Colonic mucosa (tissue), 4 donors: ENCODE measurements at regions not wholly inside any gene's neighbourhood (a gene's known extent, or its start where the extent isn't known, plus 50 kb on each side); places are given as distances from the start of the nearest gene placed in this dataset.

Experiments
- DNase-seq: peaks from one replicate; pipeline ENCODE4 v3.0.0-alpha.2; 2020
- H3K27ac ChIP-seq: fragments of 200-600 bp; one replicate; pipeline ENCODE4 v1.8.0; 2021
- H3K27me3 ChIP-seq: fragments of 200-600 bp; one replicate; pipeline ENCODE4 v1.8.0; 2021
- H3K36me3 ChIP-seq: fragments of 200-600 bp; one replicate; pipeline ENCODE4 v1.8.0; 2021
- H3K4me1 ChIP-seq: fragments of 200-600 bp; one replicate; pipeline ENCODE4 v1.8.0; 2021; ENCODE audit warnings: mild to moderate bottlenecking
- H3K4me3 ChIP-seq: fragments of 200-600 bp; one replicate; pipeline ENCODE4 v1.8.0; 2021
- H3K9ac ChIP-seq, 2 donors: one replicate each; pipeline ENCODE4 v1.7.0; 2013; ENCODE audit warnings: control low read depth in 2 of 2, low read depth in 2 of 2, low read length in 2 of 2
- H3K9me3 ChIP-seq: fragments of 200-600 bp; one replicate; pipeline ENCODE4 v1.8.0; 2021
- intact Hi-C: fragments of 100-400 bp; cut with DNase I; formaldehyde crosslinking; loops from one replicate; pipeline ENCODE4 v1.14.1; 2022
- TF ChIP-seq, protein P1 (sequence below): fragments of 200-600 bp; IDR thresholded peaks from one replicate; pipeline ENCODE4 v1.8.0; 2022; ENCODE audit warnings: antibody characterized with exemption, mild to moderate bottlenecking
- donor health status: healthy.
- donor health status: DM: no; HTN: no; CAD: no.
- donor health status: DM: no; HTN: no; CAD: no.

DNA sequence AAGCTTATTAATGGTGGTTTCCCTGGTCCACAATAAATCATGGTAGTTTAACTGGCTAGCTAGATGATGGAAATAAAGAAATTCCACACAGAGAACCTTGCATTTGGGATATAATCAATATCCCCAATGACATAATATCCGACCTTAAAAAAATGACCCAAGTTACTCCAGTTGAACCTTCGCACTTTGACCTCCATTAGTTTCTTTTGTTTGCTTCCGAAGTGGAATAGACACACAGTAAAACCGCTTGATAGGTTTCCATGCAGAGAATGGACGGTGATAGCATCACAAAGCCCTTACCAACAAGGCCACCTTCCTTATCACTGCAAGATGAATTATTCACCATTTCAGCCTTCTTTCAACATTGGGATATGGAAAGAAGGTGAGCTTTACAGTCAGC is 1966.1 kb upstream of the CELF4 start:
- no peak overlapping the region for H3K9ac ChIP-seq
- no peak overlapping the region for H3K4me3 ChIP-seq
- H3K9me3 ChIP-seq, result no peaks in the 10 kb centered on the region
- no peaks in the 10 kb centered on the region for H3K36me3 ChIP-seq
- no peak for DNase-seq
- TF ChIP-seq, protein P1, sequence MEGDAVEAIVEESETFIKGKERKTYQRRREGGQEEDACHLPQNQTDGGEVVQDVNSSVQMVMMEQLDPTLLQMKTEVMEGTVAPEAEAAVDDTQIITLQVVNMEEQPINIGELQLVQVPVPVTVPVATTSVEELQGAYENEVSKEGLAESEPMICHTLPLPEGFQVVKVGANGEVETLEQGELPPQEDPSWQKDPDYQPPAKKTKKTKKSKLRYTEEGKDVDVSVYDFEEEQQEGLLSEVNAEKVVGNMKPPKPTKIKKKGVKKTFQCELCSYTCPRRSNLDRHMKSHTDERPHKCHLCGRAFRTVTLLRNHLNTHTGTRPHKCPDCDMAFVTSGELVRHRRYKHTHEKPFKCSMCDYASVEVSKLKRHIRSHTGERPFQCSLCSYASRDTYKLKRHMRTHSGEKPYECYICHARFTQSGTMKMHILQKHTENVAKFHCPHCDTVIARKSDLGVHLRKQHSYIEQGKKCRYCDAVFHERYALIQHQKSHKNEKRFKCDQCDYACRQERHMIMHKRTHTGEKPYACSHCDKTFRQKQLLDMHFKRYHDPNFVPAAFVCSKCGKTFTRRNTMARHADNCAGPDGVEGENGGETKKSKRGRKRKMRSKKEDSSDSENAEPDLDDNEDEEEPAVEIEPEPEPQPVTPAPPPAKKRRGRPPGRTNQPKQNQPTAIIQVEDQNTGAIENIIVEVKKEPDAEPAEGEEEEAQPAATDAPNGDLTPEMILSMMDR, result no peak
- H3K27ac ChIP-seq, result no peak overlapping the region
- H3K27me3 ChIP-seq, result no peaks in the 10 kb centered on the region
- intact Hi-C loops, result no loop called here
- no peaks in the 10 kb centered on the region for H3K4me1 ChIP-seq

DNA sequence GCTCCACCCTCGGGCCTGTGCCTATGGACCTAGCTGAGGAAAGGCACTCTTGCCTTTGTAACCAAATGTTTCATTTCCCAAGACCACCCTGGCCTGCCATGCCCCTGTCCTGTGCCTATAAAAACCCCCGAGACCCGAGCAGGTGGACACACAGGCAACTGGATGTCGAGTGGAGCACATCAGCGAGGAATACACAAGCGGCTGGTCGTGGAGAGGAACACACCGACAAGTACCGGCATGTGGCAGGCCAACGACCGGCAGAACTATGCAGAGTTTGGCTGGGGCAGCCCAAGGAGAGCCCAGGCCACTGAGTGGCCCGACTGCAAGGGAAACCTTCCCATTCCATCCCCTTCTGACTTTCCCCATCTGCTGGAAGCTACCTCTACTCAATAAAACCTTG is 1963.8 kb upstream of the CELF4 start:
- TF ChIP-seq, protein P1, result no peak
- Histone ChIP-seq H3K9ac (no peak overlapping the region), H3K27me3 (no peaks in the 10 kb centered on the region), H3K36me3 (no peaks in the 10 kb centered on the region), H3K4me1 (no peaks in the 10 kb centered on the region), H3K4me3 (no peak overlapping the region), H3K27ac (no peak overlapping the region), H3K9me3 (no peaks in the 10 kb centered on the region)
- DNase-seq, result no peak
- intact Hi-C loops, result no loop called here

DNA sequence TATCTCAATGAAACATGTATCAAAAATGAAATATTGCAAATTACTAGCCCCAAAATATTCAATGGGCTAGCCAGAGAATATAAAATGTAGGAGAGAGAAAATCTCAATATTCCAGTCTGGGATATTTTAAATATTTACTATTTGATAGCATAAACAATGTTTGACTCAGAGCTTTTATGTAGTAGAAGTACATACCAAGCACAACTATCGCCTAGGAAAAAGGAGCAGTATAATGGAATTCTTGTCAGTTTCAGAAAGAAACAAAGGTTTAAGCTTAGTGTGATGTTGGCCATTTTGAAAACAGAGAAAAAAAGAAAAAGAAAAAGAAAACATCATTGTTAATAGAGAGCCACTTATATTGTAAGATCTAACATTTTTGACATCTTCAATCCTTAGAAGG is 1961.9 kb upstream of the CELF4 start:
- no peaks in the 10 kb centered on the region for H3K9me3 ChIP-seq
- H3K27me3 ChIP-seq, result no peaks in the 10 kb centered on the region
- H3K9ac ChIP-seq, result no peak overlapping the region
- H3K36me3 ChIP-seq, result no peaks in the 10 kb centered on the region
- DNase-seq, result no peak
- TF ChIP-seq, protein P1, result no peak
- no peaks in the 10 kb centered on the region for H3K4me1 ChIP-seq
- no peak overlapping the region for H3K27ac ChIP-seq
- intact Hi-C loops, result no loop called here
- H3K4me3 ChIP-seq, result no peak overlapping the region

DNA sequence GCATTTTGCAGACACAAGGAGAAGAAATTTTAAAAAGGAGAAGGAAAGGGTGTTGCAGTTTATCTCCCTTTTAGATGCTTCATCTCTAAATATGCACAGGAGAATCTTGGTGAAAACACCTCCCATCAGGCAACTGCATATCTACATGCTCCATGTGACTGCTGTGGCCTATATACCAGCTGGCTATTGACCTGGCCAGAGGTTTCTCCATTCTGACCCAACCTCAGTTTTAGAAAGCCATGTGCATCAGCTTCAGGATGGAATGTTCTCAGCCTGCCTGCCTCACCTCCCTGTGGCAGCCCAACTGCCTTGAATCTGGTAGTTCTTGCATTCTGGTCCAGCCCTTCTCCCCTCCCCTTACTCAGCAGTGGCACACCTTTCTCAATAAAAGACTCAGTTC is 1958.8 kb upstream of the CELF4 start:
- H3K9me3 ChIP-seq, result no peaks in the 10 kb centered on the region
- no peaks in the 10 kb centered on the region for H3K4me1 ChIP-seq
- H3K27me3 ChIP-seq, result no peaks in the 10 kb centered on the region
- intact Hi-C loops, result no loop called here
- no peak overlapping the region for H3K27ac ChIP-seq
- H3K4me3 ChIP-seq, result no peak overlapping the region
- no peak for DNase-seq
- H3K36me3 ChIP-seq, result no peaks in the 10 kb centered on the region
- H3K9ac ChIP-seq, result no peak overlapping the region
- TF ChIP-seq, protein P1, result no peak

DNA sequence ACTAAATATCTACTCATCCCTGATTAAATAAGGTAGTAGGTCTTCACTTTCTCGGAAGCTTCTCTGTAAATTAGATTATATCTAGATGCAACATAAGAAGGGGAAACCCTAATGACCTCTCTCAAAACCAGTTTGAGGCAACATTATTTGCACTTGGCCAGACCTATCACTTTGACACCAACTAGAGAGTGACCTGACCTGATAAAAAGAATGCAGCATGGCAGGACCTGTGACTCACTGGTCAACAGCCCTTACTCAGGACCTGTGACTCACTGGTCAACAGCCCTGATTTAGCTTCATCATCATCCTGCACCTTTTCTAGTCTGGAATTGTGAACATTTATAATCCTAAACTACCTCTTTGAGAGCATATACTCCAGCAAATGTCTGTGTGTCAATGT is 1957.7 kb upstream of the CELF4 start:
- no peak overlapping the region for H3K27ac ChIP-seq
- H3K36me3 ChIP-seq, result no peaks in the 10 kb centered on the region
- no peaks in the 10 kb centered on the region for H3K27me3 ChIP-seq
- H3K4me1 ChIP-seq, result no peaks in the 10 kb centered on the region
- H3K9me3 ChIP-seq, result no peaks in the 10 kb centered on the region
- TF ChIP-seq, protein P1, result no peak
- no peak for DNase-seq
- H3K9ac ChIP-seq, result no peak overlapping the region
- no peak overlapping the region for H3K4me3 ChIP-seq
- intact Hi-C loops, result no loop called here

DNA sequence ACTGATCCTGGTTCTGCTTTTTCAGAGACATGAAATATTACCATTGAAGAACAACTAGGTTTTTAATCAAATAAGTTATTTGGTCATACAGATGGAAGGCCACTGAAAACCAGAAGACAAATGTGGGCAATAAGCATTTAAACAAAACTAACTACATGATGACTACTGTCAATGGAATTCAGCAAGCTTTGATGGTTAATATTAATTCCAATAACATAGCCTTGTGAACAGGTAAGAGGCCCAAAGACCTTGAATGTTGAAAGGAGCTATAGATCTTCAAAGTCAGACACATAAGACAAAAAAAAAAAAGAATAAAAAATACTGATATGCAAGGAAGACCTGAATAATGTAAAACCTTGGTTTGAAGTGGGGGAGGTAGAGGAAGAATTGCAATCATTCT is 1955.6 kb upstream of the CELF4 start:
- no peaks in the 10 kb centered on the region for H3K4me1 ChIP-seq
- H3K4me3 ChIP-seq, result no peak overlapping the region
- DNase-seq, result no peak
- H3K27me3 ChIP-seq, result no peaks in the 10 kb centered on the region
- no peaks in the 10 kb centered on the region for H3K36me3 ChIP-seq
- no peak overlapping the region for H3K27ac ChIP-seq
- intact Hi-C loops, result no loop called here
- no peak overlapping the region for H3K9ac ChIP-seq
- TF ChIP-seq, protein P1, result no peak
- no peaks in the 10 kb centered on the region for H3K9me3 ChIP-seq
